COLO829 (cell line): ENCODE measurements at regions not wholly inside any gene's neighbourhood (a gene's known extent, or its start where the extent isn't known, plus 50 kb on each side); places are given as distances from the start of the nearest gene placed in this dataset.
A peak's percentile ranks its signal among the peaks of the same experiment; 100 is the strongest.

Source experiments
- DNase-seq: peaks from one replicate; pipeline ENCODE4 v3.0.0; 2012; ENCODE audit warnings: low spot score

DNA sequence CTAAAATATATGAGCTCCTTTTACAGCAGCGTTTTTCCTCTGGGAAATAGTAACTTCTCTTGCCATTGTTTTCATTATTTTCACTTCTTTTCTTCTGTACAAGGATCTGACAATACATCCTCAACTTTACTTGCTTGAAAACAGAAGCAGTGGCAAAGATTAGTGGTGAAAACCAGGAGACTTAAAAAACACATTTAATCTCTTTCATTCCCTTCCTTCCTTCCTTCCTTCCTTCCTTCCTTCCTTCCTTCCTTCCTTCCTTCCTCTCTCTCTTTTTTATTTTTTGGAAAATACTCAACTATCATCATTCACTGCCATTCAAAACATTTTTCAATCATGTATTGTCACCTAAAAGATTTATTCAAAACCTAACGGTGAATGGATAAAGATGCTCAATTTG is 1411.4 kb downstream of the NCAM2 start:
- DNase-seq, result no peak

DNA sequence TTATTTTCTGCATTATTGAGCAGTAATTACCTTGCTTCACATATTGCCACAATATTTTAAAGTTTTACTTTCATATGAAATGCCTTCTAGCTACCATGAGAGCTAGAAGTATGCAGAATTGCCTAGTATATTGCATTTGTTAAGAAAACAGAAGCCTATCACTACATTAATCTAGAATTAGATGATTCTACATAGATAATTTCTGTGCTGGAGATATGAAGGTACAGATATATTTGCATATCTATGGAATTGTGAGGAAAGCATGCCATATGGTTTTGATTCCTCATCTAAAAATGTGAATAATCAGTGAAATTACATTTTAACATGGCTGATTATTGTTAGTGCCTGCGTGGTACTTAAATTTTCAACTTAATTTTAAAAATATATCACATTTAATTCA is 1418.3 kb downstream of the NCAM2 start:
- no peak for DNase-seq

- DNase-seq, result no peak
These were observed 1423.4 kb downstream of the NCAM2 start for GRCh38 chr21:22421416-22422180.

GRCh38 chr21:22438428-22439086 is 1440.3 kb downstream of the NCAM2 start:
- no peak for DNase-seq

- DNase-seq, result no peak
These were observed 1446.8 kb downstream of the NCAM2 start for GRCh38 chr21:22444990-22445389.

GRCh38 chr21:22450507-22450906 is 1452.3 kb downstream of the NCAM2 start:
- no peak for DNase-seq

DNA sequence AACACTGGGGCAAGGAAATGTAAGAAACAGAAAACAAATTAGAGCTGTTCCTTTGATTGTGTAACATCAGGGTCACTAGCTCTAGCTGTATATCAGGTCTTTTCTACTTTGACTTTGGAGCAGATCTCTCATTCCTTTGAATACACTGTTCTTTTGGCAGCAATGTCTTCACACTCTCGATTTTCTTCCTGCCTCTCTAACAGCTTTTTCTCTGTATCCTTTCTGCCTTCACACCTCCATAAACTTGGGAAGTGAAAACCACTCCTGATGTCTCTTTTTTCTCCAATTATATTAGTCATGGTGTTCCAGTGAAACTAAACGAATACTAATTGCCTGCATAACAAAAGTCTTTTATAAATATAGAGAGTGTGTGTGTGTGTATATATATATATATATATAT is 1458.0 kb downstream of the NCAM2 start:
- DNase-seq, result no peak

DNA sequence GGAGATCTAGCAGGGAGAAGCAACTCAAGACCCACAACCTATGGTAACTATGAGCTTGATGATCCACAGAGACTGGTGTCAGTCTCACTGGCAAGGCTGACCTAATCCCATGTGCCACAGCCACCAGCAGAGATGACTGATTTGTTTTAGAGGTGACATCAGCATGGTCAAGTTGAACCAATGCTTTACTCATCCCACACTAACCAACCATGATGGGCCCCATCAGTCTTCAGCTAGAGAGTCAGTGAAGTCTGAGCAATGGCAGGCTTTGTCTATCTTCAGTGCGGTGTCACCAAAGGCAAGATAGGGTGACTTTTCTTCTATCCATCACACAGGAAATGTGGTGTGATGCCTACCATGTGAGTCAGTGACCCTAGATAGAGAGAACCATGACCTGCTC is 1470.7 kb downstream of the NCAM2 start:
- DNase-seq, result no peak

- no peak for DNase-seq
These were observed 1476.2 kb downstream of the NCAM2 start for GRCh38 chr21:22474403-22474802.

DNA sequence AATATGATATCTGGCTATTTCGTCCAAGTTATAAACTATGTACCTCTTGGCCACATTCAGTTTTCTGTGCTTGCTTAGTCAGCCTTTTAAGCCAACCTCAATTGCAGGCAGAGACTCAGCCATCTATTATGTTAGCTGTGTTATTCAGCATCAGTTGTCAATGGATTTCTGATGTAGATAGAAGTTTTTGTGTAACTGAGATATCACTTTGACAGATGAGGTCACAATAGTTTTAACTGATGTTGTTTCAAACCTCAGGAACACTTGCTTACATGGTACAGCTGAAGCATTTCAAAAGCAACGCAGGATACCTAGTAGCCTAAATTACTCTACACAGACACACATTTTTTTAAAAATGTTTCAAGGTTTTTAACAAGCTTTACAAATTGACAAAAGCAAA is 1478.0 kb downstream of the NCAM2 start:
- no peak for DNase-seq

DNA sequence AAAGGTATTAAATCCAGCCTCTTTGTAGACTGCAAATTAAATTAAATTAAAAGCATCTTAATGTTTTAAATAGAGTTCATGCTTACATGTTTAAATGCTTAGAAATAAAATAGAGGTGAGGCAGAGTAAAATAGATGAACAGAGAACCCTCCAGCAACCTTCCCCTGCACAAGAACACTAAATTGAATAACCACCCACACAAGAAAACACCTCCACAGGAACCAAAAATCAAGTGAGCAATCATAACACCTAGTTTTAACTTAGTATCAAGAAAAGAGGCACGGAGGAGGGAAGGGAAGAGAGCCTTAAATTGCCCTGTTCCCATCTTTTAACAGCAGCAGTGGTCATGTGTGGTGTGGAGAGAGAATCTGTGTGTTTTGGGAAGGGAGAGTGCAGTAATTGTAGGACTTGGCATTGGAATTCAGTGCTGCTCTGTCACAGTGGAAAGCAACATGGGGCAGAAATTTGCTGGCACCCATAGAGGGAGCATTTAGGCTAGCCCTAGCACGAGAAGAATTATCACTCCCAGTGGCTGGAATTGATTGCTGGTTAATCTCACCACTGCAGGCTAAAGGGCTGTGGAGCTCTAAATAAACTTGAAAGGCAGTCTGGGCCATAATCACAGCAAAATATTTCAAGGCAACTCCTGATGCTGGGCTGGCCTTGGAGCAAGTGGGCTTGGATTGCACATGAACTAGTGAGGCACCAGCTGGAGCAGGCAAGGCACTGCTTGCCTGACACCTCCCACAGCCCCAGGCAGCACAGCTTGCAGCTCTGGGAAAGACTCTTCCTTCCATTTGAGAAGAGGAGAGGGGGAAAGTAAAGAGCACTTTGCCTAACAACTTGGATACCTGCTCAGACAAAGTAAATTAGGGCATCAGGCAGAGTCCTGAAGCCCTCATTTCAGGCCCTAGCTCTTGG is 1478.8 kb downstream of the NCAM2 start:
- no peak for DNase-seq

GRCh38 chr21:22490049-22490448 is 1491.8 kb downstream of the NCAM2 start:
- DNase-seq, result no peak

DNA sequence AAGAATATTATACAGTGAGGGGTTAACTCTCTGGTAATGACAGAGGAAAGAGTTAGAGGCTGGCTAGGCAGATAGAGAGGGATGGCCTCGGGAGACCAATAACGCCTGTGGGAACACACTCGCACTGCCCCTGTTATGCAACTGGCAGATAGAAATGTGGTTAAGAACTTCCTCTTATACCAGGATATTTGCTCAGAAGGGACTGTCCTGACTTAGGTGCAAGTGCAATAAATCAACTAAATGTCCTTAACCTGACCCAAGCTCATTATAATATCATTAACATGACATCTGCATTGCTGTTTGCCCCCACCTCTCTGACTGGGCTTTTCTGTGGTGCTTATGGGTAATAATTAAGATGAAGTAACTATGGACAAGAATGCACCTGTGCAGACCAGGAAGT is 1518.0 kb downstream of the NCAM2 start:
- no peak for DNase-seq

- DNase-seq, result no peak
These were observed 1537.4 kb downstream of the NCAM2 start for GRCh38 chr21:22535630-22536029.

GRCh38 chr21:22536509-22536908 is 1538.3 kb downstream of the NCAM2 start:
- peak; percentile 90 for DNase-seq

- DNase-seq, result no peak
These were observed 1546.5 kb downstream of the NCAM2 start for GRCh38 chr21:22544747-22545146.

- DNase-seq, result no peak
These were observed 1554.2 kb downstream of the NCAM2 start for GRCh38 chr21:22552390-22552789.

DNA sequence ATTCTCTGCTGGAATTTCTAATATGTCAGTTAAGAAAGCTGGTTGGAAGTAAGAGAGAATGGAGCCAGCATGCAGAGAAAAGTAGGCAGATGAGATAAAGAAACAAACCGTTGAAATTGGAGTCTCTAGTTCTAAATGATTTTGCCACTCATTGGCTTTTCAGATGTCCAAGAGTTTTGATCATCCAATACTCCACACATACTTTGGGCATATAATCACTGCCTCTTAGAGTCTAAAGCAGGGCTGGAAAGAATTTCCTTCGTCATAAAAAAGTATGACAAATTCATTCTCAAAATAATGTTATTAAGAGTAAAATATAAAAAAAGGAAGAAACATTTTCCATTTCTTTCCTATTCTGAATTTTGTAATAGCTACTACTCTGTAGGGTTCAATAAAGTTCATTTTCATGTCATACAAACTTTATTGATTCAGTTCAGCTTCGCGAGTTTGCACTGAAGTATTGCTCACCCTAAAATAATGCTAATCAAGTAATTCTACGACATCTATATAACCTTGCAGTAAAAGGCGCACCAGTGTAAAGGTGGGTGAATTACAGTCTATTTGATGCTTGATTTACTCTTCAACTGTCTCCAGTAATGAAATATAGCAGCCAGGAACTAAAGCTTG is 1556.6 kb downstream of the NCAM2 start:
- DNase-seq, result no peak

- no peak for DNase-seq
These were observed 1558.6 kb downstream of the NCAM2 start for GRCh38 chr21:22556829-22557228.

- DNase-seq, result no peak
These were observed 1563.7 kb downstream of the NCAM2 start for GRCh38 chr21:22561946-22562345.

GRCh38 chr21:22573834-22574233 is 1575.6 kb downstream of the NCAM2 start:
- DNase-seq, result no peak

GRCh38 chr21:22575165-22575584 is 1577.0 kb downstream of the NCAM2 start:
- DNase-seq, result peak; percentile 49
